ENCODE measurements at regions not wholly inside any gene's neighbourhood (a gene's known extent, or its start where the extent isn't known, plus 50 kb on each side); places are given as distances from the start of the nearest gene placed in this dataset.

GRCh38 chr13:31441800-31442510 is 242.2 kb downstream of the B3GLCT start:
- H3K27ac ChIP-seq, result no peak overlapping the region
- TF ChIP-seq, protein P1, sequence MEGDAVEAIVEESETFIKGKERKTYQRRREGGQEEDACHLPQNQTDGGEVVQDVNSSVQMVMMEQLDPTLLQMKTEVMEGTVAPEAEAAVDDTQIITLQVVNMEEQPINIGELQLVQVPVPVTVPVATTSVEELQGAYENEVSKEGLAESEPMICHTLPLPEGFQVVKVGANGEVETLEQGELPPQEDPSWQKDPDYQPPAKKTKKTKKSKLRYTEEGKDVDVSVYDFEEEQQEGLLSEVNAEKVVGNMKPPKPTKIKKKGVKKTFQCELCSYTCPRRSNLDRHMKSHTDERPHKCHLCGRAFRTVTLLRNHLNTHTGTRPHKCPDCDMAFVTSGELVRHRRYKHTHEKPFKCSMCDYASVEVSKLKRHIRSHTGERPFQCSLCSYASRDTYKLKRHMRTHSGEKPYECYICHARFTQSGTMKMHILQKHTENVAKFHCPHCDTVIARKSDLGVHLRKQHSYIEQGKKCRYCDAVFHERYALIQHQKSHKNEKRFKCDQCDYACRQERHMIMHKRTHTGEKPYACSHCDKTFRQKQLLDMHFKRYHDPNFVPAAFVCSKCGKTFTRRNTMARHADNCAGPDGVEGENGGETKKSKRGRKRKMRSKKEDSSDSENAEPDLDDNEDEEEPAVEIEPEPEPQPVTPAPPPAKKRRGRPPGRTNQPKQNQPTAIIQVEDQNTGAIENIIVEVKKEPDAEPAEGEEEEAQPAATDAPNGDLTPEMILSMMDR (conservative IDR thresholded peaks at IDR 0.05), result no peak

DNA sequence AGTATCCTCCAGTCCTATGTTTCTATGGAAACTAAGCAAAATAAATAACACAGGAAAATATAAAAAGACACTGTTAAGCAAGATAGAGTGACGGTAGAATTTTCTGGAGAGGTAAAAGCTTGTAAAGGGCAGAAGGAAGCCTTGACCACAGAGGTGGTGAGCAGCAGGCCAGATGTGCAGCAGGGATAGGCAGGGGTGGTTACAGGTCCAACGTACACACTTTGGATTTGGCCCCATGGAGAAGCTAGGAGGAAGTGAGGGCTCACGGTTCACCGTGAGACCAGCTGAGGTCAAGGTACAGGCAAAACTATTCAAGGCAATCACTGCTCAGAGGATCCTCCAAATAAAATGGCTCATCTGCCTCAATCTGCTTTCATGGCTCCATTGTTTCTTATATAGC is 242.8 kb downstream of the B3GLCT start:
- TF ChIP-seq, protein P1 (conservative IDR thresholded peaks at IDR 0.05), result no peak
- H3K27ac ChIP-seq, result no peak overlapping the region

DNA sequence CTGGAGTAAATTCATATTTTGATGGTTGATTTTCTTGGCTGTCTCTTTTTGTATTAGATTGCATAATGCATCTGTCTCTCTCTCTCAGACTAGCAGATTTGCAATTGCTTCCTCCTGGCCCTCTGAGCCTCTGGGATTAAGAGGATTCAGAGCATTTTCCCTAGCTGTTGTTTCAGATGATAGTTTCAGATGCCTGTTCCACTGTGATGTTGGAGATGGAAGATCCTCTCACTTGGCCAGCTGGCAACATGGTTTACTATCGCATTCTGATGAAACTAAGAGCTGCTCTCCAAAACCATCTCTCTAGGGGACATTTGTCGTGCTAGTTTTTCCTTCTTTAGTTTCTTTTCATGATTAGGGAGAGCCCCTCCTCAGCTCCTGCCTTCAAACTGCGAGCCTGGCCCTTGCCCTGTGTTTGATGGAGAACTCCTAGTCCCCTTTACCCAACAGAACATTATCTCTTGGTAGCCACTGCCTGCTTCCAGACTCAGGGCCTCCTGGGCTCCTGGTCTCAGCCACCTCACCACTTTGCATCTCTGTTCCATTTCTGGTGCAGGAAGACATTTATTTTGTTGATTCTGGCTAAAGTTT is 244.6 kb downstream of the B3GLCT start:
- no peak overlapping the region for H3K27ac ChIP-seq
- TF ChIP-seq, protein P1 (conservative IDR thresholded peaks at IDR 0.05), result no peak

GRCh38 chr13:31452525-31452924 is 252.8 kb downstream of the B3GLCT start:
- H3K27ac ChIP-seq, result no peak overlapping the region
- TF ChIP-seq, protein P1 (conservative IDR thresholded peaks at IDR 0.05), result no peak

GRCh38 chr13:31455581-31455980 is 255.8 kb downstream of the B3GLCT start:
- TF ChIP-seq, protein P1 (conservative IDR thresholded peaks at IDR 0.05), result no peak
- no peak overlapping the region for H3K27ac ChIP-seq

GRCh38 chr13:31456056-31456455 is 256.3 kb downstream of the B3GLCT start:
- TF ChIP-seq, protein P1 (conservative IDR thresholded peaks at IDR 0.05), result no peak

DNA sequence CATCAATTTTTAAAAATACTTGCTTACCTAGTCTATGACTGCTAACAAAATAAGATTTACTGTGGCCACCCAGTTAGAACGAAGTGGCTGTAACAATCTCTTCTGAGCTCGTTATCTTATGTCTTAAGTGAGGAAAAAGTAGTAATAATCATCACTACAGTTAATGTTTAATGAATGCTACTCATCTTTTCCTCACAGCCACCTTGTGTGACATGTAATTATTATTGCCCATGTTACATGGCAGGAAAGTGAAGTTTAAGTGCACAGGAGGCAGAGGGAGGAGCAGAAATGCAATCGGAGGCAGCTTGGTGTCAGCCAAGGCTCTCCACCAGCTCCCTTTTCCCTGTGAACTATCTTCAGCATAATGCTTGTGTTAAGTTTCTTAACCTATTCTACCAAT is 260.3 kb downstream of the B3GLCT start:
- TF ChIP-seq, protein P1 (conservative IDR thresholded peaks at IDR 0.05), result no peak
- no peak overlapping the region for H3K27ac ChIP-seq

More at GRCh38 chr13:31456056-31456455, 256.3 kb downstream of the B3GLCT start:
- no peak overlapping the region for H3K27ac ChIP-seq
